Heart right ventricle (tissue), 16 donors: ENCODE measurements at regions not wholly inside any gene's neighbourhood (a gene's known extent, or its start where the extent isn't known, plus 50 kb on each side); places are given as distances from the start of the nearest gene placed in this dataset.

ENCODE experiments used
- ATAC-seq, 8 donors: fragments of 200-7000 bp; cut with Tn5 transposase; one replicate each; pipeline ENCODE4 v1.9.1; 2020; ENCODE audit warnings: mild to moderate bottlenecking in 8 of 8, moderate library complexity in 8 of 8, moderate number of reproducible peaks in 1 of 8
- DNase-seq, 2 donors: peaks; one replicate each; pipeline ENCODE4 v3.0.0-alpha.2; 2020
- H3K27ac ChIP-seq, 10 donors: fragments of 200-600 bp; sonication (generic) in 2 of 10; one replicate each; pipeline versions ENCODE4 v1.5.0 to v1.8.0; 2020 to 2022; ENCODE audit warnings: mild to moderate bottlenecking in 3 of 10
- H3K27me3 ChIP-seq, 7 donors: fragments of 200-600 bp; one replicate each; pipeline ENCODE4 v1.8.0; 2021 to 2022; ENCODE audit warnings: mild to moderate bottlenecking in 2 of 7
- H3K36me3 ChIP-seq, 9 donors: fragments of 200-600 bp; sonication (generic) in 1 of 9; one replicate each; pipeline versions ENCODE4 v1.5.0 to v1.8.0; 2020 to 2022; ENCODE audit warnings: mild to moderate bottlenecking in 2 of 9
- H3K4me1 ChIP-seq, 9 donors: fragments of 200-600 bp; sonication (generic) in 1 of 9; one replicate each; pipeline versions ENCODE4 v1.5.0 to v1.8.0; 2020 to 2022; ENCODE audit warnings: mild to moderate bottlenecking in 4 of 9
- H3K4me3 ChIP-seq, 10 donors: fragments of 200-600 bp; sonication (generic) in 2 of 10; one replicate each; pipeline versions ENCODE4 v1.5.0 to v1.8.0; 2020 to 2022; ENCODE audit warnings: mild to moderate bottlenecking in 7 of 10, moderate library complexity in 2 of 10
- H3K9me3 ChIP-seq, 11 donors: fragments of 200-600 bp in 10 of 11; sonication (generic) in 2 of 11; one replicate each; pipeline versions ENCODE4 v1.5.0 to v1.8.0; 2013 to 2022; ENCODE audit warnings: mild to moderate bottlenecking in 2 of 11, control low read depth in 1 of 11, moderate library complexity in 1 of 11
- CTCF ChIP-seq, 9 donors: fragments of 200-600 bp; sonication (generic) in 2 of 9; IDR thresholded peaks; one replicate each; pipeline versions ENCODE4 v1.5.0 to v1.8.0; 2021 to 2022; ENCODE audit warnings: antibody characterized with exemption in 9 of 9, mild to moderate bottlenecking in 5 of 9, moderate library complexity in 1 of 9
- WGBS, 2 donors: extraction: QIAGEN DNeasy Blood & Tissue Kit; methylation state at CpG; one replicate each; pipeline ENCODE4 v1.1.7; 2013; ENCODE audit warnings: inconsistent platforms in 1 of 2; 5-methylcytosine and 5-hydroxymethylcytosine counted together
- intact Hi-C, 10 donors: fragments of 100-400 bp; cut with DNase I; formaldehyde crosslinking; loops; one replicate each; pipeline versions ENCODE4 v1.11.1 to v1.14.2; 2022
- donor health status: Arrhythmogenic right ventricular cardiomyopathy.
- donor health status: ischemic (EF 13 %, LVEDD 7.1; RV severe dilation, severe dysfunction).
- donor health status: healthy with polysubstance abuse.
- donor health status: DM: no; HTN: yes; CAD: no.
- donor health status: DM: no; HTN: no; CAD: no.
- donor health status: ischemic (EF 25% LVEDD 6.9; RV normal size, moderate dysfunction).
- donor health status: ischemic (EF 25% LVEDD 5.7; RV mildly dilated, moderate dysfunction).
- donor health status: healthy.
- donor health status: DM: yes; HTN: yes; CAD: no.
- donor health status: Ischemic cardiomyopathy.
- donor health status: ischemic (EF 35%, LVEDD 5.7; RV mildly dilated, moderate dysfunction).
- donor health status: nonischemic (EF 11% LVEDD 7.7; RV severe dilation, severe dysfunction).
- donor health status: DM: yes; HTN: yes; CAD: no.
- donor health status: PGD.
- donor health status: ischemic (EF 29% LVEDD 5.4; RV normal size, mild dysfunction).
- donor health status: nonischemic (EF 23%, LVEDD 6.1; RV moderate dilation, normal function).

GRCh38 chrX:96383428-96383827 is 301.2 kb upstream of the DIAPH2 start:
- no peak for TF ChIP-seq CTCF (IDR thresholded peaks at IDR 0.05)
- no peaks in the 10 kb centered on the region for H3K4me1 ChIP-seq
- no peaks in the 10 kb centered on the region for H3K36me3 ChIP-seq
- WGBS, 2 donors = 78 to 94% methylated on average over 2 of the region's 2 CpGs
- DNase-seq (no peak), ATAC-seq (no peak)
- peaks cover 0 to 2% (median 0%) of the 10 kb centered on the region in 7 donors for H3K27me3 ChIP-seq
- no peak overlapping the region for H3K27ac ChIP-seq
- intact Hi-C loops = no loop called here
- no peaks in the 10 kb centered on the region for H3K9me3 ChIP-seq
- no peak overlapping the region for H3K4me3 ChIP-seq

- H3K9me3 ChIP-seq = no peaks in the 10 kb centered on the region
- H3K27me3 ChIP-seq = peaks cover 0 to 3% (median 0%) of the 10 kb centered on the region in 7 donors
- 76 to 86% methylated on average over 3 of the region's 3 CpGs for WGBS, 2 donors
- H3K4me1 ChIP-seq = no peaks in the 10 kb centered on the region
- ATAC-seq = no peak
- no peaks in the 10 kb centered on the region for H3K36me3 ChIP-seq
- no peak overlapping the region for H3K4me3 ChIP-seq
- intact Hi-C loops = no loop called here
- no peak for TF ChIP-seq CTCF (IDR thresholded peaks at IDR 0.05)
- no peak overlapping the region for H3K27ac ChIP-seq
- DNase-seq = no peak
Observed at GRCh38 chrX:96386325-96386724, 298.3 kb upstream of the DIAPH2 start.

GRCh38 chrX:96386981-96387380 is 297.7 kb upstream of the DIAPH2 start:
- Histone ChIP-seq H3K9me3 (no peaks in the 10 kb centered on the region), H3K27me3 (peaks cover 0 to 10% (median 0%) of the 10 kb centered on the region in 7 donors), H3K36me3 (no peaks in the 10 kb centered on the region), H3K27ac (no peak overlapping the region), H3K4me3 (no peak overlapping the region), H3K4me1 (no peaks in the 10 kb centered on the region)
- DNase-seq (no peak), ATAC-seq (no peak)
- intact Hi-C loops = no loop called here
- 96 to 100% methylated on average over 2 of the region's 2 CpGs for WGBS, 2 donors
- TF ChIP-seq CTCF (IDR thresholded peaks at IDR 0.05) = no peak

GRCh38 chrX:96387801-96388200 is 296.8 kb upstream of the DIAPH2 start:
- 74 to 78% methylated on average over 2 of the region's 2 CpGs for WGBS, 2 donors

More at GRCh38 chrX:96387801-96388200, 296.8 kb upstream of the DIAPH2 start:
- intact Hi-C loops = no loop called here
- Histone ChIP-seq H3K27ac (no peak overlapping the region), H3K4me3 (no peak overlapping the region), H3K36me3 (no peaks in the 10 kb centered on the region), H3K4me1 (no peaks in the 10 kb centered on the region), H3K27me3 (peaks cover 0 to 11% (median 0%) of the 10 kb centered on the region in 7 donors), H3K9me3 (no peaks in the 10 kb centered on the region)
- ATAC-seq (no peak), DNase-seq (no peak)
- TF ChIP-seq CTCF (IDR thresholded peaks at IDR 0.05) = no peak
